Endodermal cell (in vitro differentiated cells): ENCODE measurements at regions not wholly inside any gene's neighbourhood (a gene's known extent, or its start where the extent isn't known, plus 50 kb on each side); places are given as distances from the start of the nearest gene placed in this dataset.
A peak's percentile ranks its signal among the peaks of the same experiment; 100 is the strongest.

ENCODE experiments used
- DNase-seq: peaks from one replicate; pipeline ENCODE4 v3.0.0-alpha.2; 2017
- H3K27ac ChIP-seq: 2 replicates; pipeline ENCODE4 v1.5.1; 2013; ENCODE audit warnings: mild to moderate bottlenecking, low read depth, low read length, moderate library complexity
- H3K27me3 ChIP-seq: 2 replicates; pipeline ENCODE4 v1.6.1; 2013; ENCODE audit warnings: mild to moderate bottlenecking, low read length, moderate library complexity; ENCODE audit not compliant: insufficient read depth, control insufficient read depth, poor library complexity, severe bottlenecking
- H3K36me3 ChIP-seq: 2 replicates; pipeline ENCODE4 v1.7.0; 2013; ENCODE audit warnings: mild to moderate bottlenecking, low read length, moderate library complexity; ENCODE audit not compliant: control insufficient read depth, insufficient read depth
- H3K4me1 ChIP-seq: one replicate; pipeline ENCODE4 v1.7.0; 2013; ENCODE audit warnings: low read length; ENCODE audit not compliant: control insufficient read depth, insufficient read depth
- H3K4me3 ChIP-seq: 2 replicates; pipeline ENCODE4 v1.5.1; 2013; ENCODE audit warnings: mild to moderate bottlenecking, low read length, moderate library complexity
- H3K9ac ChIP-seq: 2 replicates; pipeline ENCODE4 v1.6.1; 2013; ENCODE audit warnings: mild to moderate bottlenecking, low read length, moderate library complexity; ENCODE audit not compliant: poor library complexity, severe bottlenecking; ENCODE audit errors: extremely low read depth
- H3K9me3 ChIP-seq: 2 replicates; pipeline ENCODE4 v1.6.1; 2013; ENCODE audit warnings: mild to moderate bottlenecking, low read length, moderate library complexity; ENCODE audit not compliant: control insufficient read depth
- H3K27ac Mint-ChIP-seq: 2 replicates; pipeline ENCODE4 v1.8.0; 2020; ENCODE audit warnings: mixed read lengths
- H3K27me3 Mint-ChIP-seq: 2 replicates; pipeline ENCODE4 v1.8.0; 2021; ENCODE audit warnings: mild to moderate bottlenecking, mixed read lengths; ENCODE audit not compliant: insufficient read depth
- H3K36me3 Mint-ChIP-seq: 2 replicates; pipeline ENCODE4 v1.8.0; 2020; ENCODE audit warnings: low read depth, mixed read lengths
- H3K4me1 Mint-ChIP-seq: 2 replicates; pipeline ENCODE4 v1.8.0; 2020; ENCODE audit warnings: mixed read lengths
- H3K4me3 Mint-ChIP-seq: 2 replicates; pipeline ENCODE4 v1.8.0; 2020; ENCODE audit warnings: mild to moderate bottlenecking, moderate library complexity, mixed read lengths
- H3K9me3 Mint-ChIP-seq: 2 replicates; pipeline ENCODE4 v1.8.0; 2020; ENCODE audit warnings: mild to moderate bottlenecking, mixed read lengths
- CTCF ChIP-seq: fragments of 200-600 bp; sonication (generic); conservative IDR thresholded peaks from 2 replicates; pipeline ENCODE4 v1.5.0; 2021; ENCODE audit warnings: antibody characterized with exemption, mild to moderate bottlenecking
- WGBS, 2 experiments: methylation state at CpG; one replicate each; pipeline versions ENCODE4 v1.1.5 to v1.1.7; 2013; ENCODE audit warnings: missing lambda C conversion rate in 2 of 2, mixed read lengths in 1 of 2; ENCODE audit not compliant: insufficient coverage in 1 of 2, insufficient read length in 1 of 2; 5-methylcytosine and 5-hydroxymethylcytosine counted together

- no peak overlapping the region for H3K4me3 Mint-ChIP-seq
- Histone ChIP-seq H3K27ac (no peak overlapping the region), H3K4me3 (no peak overlapping the region), H3K4me1 (no peaks in the 10 kb centered on the region), H3K9ac (no peak overlapping the region), H3K36me3 (no peaks in the 10 kb centered on the region), H3K27me3 (no peaks in the 10 kb centered on the region), H3K9me3 (no peaks in the 10 kb centered on the region)
- WGBS, 2 experiments, result 88 to 90% methylated on average over 2 to 4 of the region's 4 CpGs
- H3K36me3 Mint-ChIP-seq, result peaks cover 15% of the 10 kb centered on the region
- TF ChIP-seq CTCF, result no peak
- H3K27ac Mint-ChIP-seq, result peak overlapping the region; percentile 64
- H3K27me3 Mint-ChIP-seq, result no peaks in the 10 kb centered on the region
- no peak for DNase-seq
- no peaks in the 10 kb centered on the region for H3K9me3 Mint-ChIP-seq
- peaks cover 41% of the 10 kb centered on the region for H3K4me1 Mint-ChIP-seq
These were observed 141.5 kb downstream of the MAGEB17 start for GRCh38 chrX:16308773-16309172.

GRCh38 chrX:16310326-16310725 lies 143.0 kb downstream of the MAGEB17 start:
- Histone ChIP-seq H3K27me3 (no peaks in the 10 kb centered on the region), H3K9me3 (no peaks in the 10 kb centered on the region), H3K4me1 (no peaks in the 10 kb centered on the region), H3K9ac (no peak overlapping the region), H3K36me3 (no peaks in the 10 kb centered on the region), H3K27ac (no peak overlapping the region), H3K4me3 (no peak overlapping the region)
- Mint-ChIP-seq H3K36me3 (peaks cover 19% of the 10 kb centered on the region), H3K4me3 (no peak overlapping the region), H3K27ac (no peak overlapping the region), H3K9me3 (no peaks in the 10 kb centered on the region), H3K27me3 (no peaks in the 10 kb centered on the region), H3K4me1 (peaks cover 52% of the 10 kb centered on the region)
- 67% methylated on average over 1 of the region's 1 CpG; no CpG with 5 or more reads in 1 of the 2 experiments for WGBS, 2 experiments
- no peak for DNase-seq
- TF ChIP-seq CTCF, result no peak

GRCh38 chrX:16311671-16312070 lies 144.4 kb downstream of the MAGEB17 start:
- Mint-ChIP-seq H3K4me3 (no peak overlapping the region), H3K4me1 (peaks cover 65% of the 10 kb centered on the region), H3K9me3 (no peaks in the 10 kb centered on the region), H3K27me3 (no peaks in the 10 kb centered on the region), H3K36me3 (peaks cover 19% of the 10 kb centered on the region), H3K27ac (no peak overlapping the region)
- no peak overlapping the region for H3K9ac ChIP-seq
- H3K27me3 ChIP-seq, result no peaks in the 10 kb centered on the region
- no peak for TF ChIP-seq CTCF
- DNase-seq, result no peak
- H3K4me1 ChIP-seq, result no peaks in the 10 kb centered on the region
- H3K9me3 ChIP-seq, result no peaks in the 10 kb centered on the region
- H3K36me3 ChIP-seq, result no peaks in the 10 kb centered on the region
- no peak overlapping the region for H3K4me3 ChIP-seq
- WGBS, 2 experiments, result 67% methylated on average over 3 of the region's 4 CpGs; no CpG with 5 or more reads in 1 of the 2 experiments
- H3K27ac ChIP-seq, result no peak overlapping the region
